Nephron (organoid): ENCODE measurements at regions not wholly inside any gene's neighbourhood (a gene's known extent, or its start where the extent isn't known, plus 50 kb on each side); places are given as distances from the start of the nearest gene placed in this dataset.

Source experiments
- H3K27ac Mint-ChIP-seq, 3 experiments: 2 replicates each; pipeline ENCODE4 v1.8.0; 2020; ENCODE audit warnings: mixed read lengths in 3 of 3, mild to moderate bottlenecking in 2 of 3, moderate library complexity in 1 of 3
- H3K27me3 Mint-ChIP-seq: 2 replicates; pipeline ENCODE4 v1.8.0; 2021; ENCODE audit warnings: low read depth, mild to moderate bottlenecking, moderate library complexity, mixed read lengths
- H3K36me3 Mint-ChIP-seq: 2 replicates; pipeline ENCODE4 v1.8.0; 2020; ENCODE audit warnings: low read depth, mixed read lengths
- H3K4me1 Mint-ChIP-seq: 2 replicates; pipeline ENCODE4 v1.8.0; 2020; ENCODE audit warnings: mixed read lengths
- H3K4me3 Mint-ChIP-seq, 3 experiments: 2 replicates each; pipeline ENCODE4 v1.8.0; 2020; ENCODE audit warnings: mild to moderate bottlenecking in 3 of 3, mixed read lengths in 3 of 3, moderate library complexity in 2 of 3
- H3K9me3 Mint-ChIP-seq: 2 replicates; pipeline ENCODE4 v1.8.0; 2020; ENCODE audit warnings: mixed read lengths
- TF ChIP-seq, protein P1 (sequence below), 3 experiments: fragments of 200-600 bp; sonication (generic); IDR thresholded peaks; one replicate each; pipeline ENCODE4 v1.5.0; 2021; ENCODE audit warnings: antibody characterized with exemption in 3 of 3; ENCODE audit not compliant: unreplicated experiment in 3 of 3

DNA sequence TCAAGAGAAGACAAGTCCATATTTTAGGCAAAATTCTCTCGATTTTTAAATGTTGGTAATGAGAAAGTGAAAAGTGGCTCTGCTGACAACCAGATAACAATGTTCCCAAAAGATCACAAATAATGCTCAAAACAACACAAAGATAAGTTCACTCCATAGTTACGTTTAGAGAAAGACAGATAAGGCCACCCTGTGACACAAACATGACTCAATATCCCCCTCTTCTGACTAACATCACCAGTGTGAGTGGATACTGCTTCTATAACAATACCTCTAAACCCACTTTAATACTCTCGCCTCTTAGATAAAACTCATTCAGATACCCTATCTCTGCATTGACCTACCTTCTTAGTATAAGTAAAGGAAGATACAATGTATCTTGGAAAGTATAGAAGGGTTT, 51.2 kb upstream of the RGS7 start:
- TF ChIP-seq, protein P1, sequence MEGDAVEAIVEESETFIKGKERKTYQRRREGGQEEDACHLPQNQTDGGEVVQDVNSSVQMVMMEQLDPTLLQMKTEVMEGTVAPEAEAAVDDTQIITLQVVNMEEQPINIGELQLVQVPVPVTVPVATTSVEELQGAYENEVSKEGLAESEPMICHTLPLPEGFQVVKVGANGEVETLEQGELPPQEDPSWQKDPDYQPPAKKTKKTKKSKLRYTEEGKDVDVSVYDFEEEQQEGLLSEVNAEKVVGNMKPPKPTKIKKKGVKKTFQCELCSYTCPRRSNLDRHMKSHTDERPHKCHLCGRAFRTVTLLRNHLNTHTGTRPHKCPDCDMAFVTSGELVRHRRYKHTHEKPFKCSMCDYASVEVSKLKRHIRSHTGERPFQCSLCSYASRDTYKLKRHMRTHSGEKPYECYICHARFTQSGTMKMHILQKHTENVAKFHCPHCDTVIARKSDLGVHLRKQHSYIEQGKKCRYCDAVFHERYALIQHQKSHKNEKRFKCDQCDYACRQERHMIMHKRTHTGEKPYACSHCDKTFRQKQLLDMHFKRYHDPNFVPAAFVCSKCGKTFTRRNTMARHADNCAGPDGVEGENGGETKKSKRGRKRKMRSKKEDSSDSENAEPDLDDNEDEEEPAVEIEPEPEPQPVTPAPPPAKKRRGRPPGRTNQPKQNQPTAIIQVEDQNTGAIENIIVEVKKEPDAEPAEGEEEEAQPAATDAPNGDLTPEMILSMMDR (IDR thresholded peaks at IDR 0.05; ENCODE audit: unreplicated experiment in 3 of 3): peak in 1 of 3 experiments; percentile 36
- no peak overlapping the region for H3K4me3 Mint-ChIP-seq
- H3K27ac Mint-ChIP-seq: no peak overlapping the region
- H3K4me1 Mint-ChIP-seq: no peaks in the 10 kb centered on the region
- no peaks in the 10 kb centered on the region for H3K27me3 Mint-ChIP-seq
- H3K36me3 Mint-ChIP-seq: no peaks in the 10 kb centered on the region
- no peaks in the 10 kb centered on the region for H3K9me3 Mint-ChIP-seq
